ENCODE measurements at regions not wholly inside any gene's neighbourhood (a gene's known extent, or its start where the extent isn't known, plus 50 kb on each side); places are given as distances from the start of the nearest gene placed in this dataset.

DNA sequence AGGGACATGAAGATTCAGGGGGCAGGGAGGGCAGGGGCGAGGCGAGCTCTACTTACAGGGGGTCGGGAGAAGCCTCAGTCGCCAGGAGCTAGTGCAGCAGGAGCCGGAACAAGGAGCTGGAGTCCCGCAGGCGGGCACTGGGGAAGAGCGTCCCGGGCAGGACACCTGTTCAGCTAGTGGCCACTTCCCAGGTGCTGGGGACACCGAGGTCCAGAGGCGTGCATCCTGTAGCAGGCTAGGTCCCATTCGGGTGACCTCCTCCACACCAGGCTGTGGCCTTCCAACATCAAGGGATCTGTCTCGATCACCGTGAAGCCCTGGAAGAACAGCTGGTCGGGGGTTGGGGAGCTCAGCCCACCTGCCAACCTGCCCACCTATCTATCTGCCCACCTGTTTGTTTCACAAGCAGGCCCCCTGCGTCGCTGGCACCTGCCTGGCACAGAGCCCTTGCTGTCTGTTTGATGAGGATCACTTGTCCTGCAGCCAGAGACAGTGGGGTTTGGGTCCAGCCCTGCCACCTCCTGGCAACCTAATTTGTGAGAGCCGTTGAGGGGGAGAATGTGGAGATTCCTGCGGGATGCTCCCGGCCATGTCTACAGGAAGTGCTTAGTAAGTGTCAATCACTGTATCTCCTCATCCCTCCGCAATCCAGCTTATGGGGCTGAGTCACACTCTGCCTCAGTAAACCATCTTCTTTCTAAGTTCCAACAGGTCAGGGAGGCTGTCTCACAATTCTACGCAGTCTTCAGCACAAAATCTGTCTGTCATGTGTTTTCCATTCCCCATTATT, 940.9 kb downstream of the BRD1 start:
- no peak for DNase-seq (ENCODE audit: low read depth in 2 of 2)

DNA sequence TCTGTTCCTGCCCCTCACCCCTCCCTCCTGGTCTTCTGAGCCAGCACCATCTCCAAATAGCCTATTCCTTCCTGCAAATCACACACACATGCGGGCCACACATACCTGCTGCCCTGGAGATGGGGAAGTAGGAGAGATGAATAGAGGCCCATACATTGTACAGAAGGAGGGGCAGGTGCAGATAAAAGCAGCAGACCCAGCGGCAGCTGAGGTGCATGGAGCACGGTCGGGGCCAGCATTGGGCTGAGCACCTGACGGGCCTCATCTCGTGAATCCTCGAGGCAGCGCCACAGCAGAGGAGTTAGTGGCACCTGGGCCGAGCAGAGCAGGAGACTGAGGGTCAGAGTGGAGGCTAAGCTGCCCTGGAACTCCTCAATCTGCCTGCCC, 941.8 kb downstream of the BRD1 start:
- DNase-seq (ENCODE audit: low read depth in 2 of 2), result no peak

DNA sequence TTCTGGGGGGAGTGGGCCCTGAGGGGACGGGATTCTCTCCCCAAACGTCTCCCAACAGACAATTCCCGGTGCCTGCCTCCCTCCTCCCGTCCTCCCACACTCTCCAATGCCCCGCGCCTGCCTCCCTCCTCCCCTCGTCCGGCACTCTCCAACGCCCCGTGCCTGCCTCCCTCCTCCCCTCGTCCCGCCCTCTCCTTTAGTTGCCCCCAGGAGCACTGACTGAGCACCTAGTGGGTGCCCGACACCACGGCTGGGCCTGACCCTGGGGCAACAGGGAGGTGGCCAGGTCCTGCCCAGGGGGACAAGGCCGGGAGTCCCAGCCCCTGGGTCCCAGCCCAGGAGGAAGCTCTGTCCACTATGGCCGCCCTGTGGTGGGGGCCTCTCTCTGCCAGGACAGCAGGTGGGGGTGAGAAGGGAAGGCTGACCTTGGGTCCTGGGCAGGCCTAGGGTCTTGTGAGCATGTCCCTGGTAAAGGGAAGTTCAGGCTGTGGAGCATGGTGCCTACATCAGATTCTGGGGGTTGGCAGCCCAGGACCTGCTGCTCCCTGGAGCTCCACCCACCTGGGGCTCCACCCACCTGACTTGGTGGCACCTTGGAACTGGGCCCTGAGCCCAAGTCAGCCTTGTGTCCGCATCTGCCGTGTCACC, 942.3 kb downstream of the BRD1 start:
- no peak for DNase-seq (ENCODE audit: low read depth in 2 of 2)

GRCh38 chr22:48884786-48885185, 942.9 kb downstream of the BRD1 start:
- DNase-seq (ENCODE audit: low read depth in 2 of 2), result no peak

DNA sequence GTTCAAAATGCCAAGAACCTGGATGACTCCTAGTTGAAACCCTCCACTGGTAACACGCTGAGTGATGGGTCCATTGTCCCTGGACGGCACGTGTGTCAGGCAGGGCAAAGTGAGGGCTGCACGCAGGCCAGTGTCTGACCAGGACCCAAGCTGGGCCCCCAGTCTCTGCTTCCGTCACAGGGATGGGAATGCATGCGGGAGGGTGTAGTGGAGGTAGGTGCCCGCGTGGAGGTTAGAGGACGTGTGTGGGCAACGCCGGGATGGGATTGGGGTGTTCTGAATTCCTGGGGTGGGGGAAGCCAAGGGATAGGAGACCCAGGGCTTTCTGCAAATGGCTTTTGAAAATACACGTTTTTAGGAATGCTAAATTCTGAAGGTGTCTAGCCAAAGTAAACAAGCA, 943.3 kb downstream of the BRD1 start:
- no peak for DNase-seq (ENCODE audit: low read depth in 2 of 2)

DNA sequence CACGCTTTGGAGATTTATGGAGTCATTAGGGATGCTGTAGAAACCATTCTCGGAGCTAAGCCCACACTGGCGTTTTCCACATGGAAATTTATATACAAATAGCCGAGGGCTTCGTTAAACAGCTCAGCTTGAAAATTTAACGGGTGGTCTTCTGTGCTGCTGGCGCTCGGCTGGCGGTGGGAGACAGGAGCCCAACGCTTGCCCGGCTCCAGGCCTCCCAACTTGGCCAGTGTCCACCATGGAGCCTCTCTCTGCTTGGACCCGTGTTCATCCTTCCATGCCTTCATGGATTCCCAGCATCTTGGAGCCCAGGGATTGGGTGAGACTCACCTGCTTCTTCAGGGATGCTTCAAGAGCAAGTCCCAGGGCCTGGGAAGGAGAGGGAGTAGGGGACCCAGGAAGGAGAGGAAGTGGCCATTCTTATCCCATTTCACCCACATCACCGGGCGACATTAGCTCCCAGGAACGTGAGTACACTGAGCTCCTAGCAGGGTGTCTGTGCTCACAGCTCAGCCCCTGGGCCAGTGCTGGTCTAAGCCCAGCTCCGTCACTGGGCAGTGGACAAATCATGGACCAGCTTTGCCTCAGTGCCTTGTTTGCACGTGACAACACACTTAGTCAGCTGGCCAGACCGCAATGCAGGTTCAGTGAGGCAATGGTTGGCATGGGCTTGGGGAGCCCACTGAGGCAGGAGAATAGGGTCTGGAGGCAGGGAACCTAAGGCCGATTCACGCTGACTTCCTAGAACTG, 944.3 kb downstream of the BRD1 start:
- no peak for DNase-seq (ENCODE audit: low read depth in 2 of 2)

- no peak for DNase-seq (ENCODE audit: low read depth in 2 of 2)
These were observed 945.0 kb downstream of the BRD1 start for GRCh38 chr22:48882636-48883200.

GRCh38 chr22:48881326-48881980, 946.2 kb downstream of the BRD1 start:
- no peak for DNase-seq (ENCODE audit: low read depth in 2 of 2)

GRCh38 chr22:48880749-48881148, 946.9 kb downstream of the BRD1 start:
- no peak for DNase-seq (ENCODE audit: low read depth in 2 of 2)

DNA sequence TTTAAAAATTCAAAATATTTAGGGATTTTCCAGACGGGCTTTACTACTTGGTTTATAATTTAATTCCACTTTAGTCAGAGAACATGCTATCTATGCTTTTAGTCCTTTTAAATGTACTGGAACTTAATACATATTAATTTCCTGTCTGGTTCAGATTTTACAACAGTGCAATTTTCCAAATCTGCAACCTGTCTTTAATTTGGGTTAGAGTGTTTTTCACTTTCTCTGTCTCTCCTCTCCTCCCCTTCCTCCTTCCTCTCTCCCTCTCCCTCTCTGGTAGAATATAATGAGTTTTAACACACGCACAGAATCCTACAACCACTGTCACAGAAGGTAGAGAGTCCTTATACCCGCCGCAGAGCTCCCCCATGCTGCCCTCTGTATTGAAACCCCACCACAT, 950.7 kb downstream of the BRD1 start:
- no peak for DNase-seq (ENCODE audit: low read depth in 2 of 2)

GRCh38 chr22:48874956-48875355, 952.7 kb downstream of the BRD1 start:
- no peak for DNase-seq (ENCODE audit: low read depth in 2 of 2)

- DNase-seq (ENCODE audit: low read depth in 2 of 2), result no peak
These were observed 954.5 kb downstream of the BRD1 start for GRCh38 chr22:48873191-48873520.

GRCh38 chr22:48872271-48873190, 955.1 kb downstream of the BRD1 start:
- no peak for DNase-seq (ENCODE audit: low read depth in 2 of 2)

DNA sequence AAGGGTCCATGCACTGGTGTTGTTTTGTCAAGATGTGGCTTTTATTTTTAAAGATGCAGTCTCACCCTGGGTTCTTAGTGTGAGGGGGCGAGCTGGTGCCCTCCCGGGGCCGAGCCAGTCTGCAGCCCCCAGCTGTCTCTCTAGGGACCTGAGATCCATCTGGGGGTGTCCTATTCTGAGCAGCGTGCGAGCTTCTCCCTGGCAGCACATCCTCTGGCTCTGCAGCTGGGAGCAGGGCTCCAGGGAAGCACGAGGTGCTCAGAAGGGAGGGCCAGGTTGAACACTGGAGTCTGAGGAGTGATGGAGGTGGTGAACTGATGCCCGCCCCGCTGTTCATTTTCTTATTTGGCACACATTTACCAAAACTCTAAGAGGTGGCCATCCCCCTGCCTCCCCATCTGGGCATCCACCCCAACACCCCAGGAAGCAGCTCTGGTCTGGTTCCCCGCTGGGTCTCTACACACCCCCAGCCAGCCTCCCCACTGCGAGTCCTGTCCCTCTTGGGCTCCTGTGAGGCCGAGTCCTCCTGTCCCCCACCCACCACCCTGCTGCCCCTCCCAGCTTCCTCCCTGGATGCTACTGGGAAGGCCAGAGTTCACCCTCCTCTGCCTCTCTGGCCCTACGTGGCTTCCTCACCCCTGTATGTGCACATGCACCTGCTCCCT, 956.4 kb downstream of the BRD1 start:
- no peak for DNase-seq (ENCODE audit: low read depth in 2 of 2)

GRCh38 chr22:48870436-48870835, 957.2 kb downstream of the BRD1 start:
- DNase-seq (ENCODE audit: low read depth in 2 of 2), result no peak

DNA sequence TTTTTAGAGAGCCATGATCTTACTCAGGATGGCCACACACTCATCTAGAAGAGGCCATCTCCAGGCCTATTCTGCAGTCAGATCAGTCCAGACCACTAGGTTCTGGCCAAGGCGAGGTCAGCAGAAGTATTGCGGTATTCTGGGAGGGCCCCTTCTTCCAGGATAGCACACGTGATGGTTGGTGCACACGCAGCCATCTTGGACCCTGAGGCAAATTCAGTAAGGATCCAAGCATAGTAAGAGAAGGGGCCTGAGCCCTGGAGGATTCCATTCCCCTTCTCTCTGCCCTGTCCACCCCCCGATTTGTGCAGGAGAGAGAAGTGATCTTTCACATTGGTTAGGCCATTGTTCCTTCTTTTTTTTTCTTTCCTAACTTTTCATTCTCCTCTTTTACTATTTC, 957.9 kb downstream of the BRD1 start:
- no peak for DNase-seq (ENCODE audit: low read depth in 2 of 2)

DNA sequence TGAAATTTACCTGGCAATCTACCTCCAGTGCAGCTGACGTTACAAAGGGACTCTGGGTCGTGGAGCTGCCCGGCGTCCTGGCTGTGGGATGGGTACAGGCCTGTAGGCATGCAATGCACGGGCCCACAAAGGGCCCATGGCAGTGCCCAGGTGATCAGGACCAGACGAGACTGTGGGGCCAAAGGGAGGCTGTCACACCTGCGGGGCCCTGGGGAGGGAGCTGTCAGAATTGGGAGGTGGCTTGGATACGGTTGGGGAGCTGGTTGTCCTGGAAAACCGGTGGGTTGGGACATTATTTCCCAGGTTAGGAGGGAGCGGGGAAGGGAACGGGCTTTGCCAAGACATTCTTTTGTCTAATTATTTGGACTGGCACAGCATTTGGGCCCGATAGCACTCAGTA, 958.5 kb downstream of the BRD1 start:
- DNase-seq (ENCODE audit: low read depth in 2 of 2), result no peak

DNA sequence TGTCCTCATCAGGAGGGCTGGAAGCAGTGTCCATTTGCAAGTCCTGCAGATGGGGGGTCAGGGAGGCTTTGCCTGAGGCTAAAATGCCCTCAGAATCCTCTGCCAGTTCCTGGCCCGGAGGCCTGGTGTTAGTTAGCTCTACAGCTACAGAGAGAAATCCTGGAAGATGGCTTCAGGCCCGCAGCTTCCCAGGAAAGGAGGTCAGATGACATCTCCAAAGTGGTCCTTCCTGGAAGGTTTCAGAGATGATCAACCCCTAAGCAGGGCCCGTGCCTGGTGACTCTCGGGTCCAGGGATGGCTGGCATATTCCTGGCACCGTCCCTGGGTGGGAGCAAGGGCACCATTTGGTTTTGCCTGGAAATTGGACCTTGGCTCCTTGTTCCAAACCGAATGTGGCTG, 959.1 kb downstream of the BRD1 start:
- DNase-seq (ENCODE audit: low read depth in 2 of 2), result no peak

DNA sequence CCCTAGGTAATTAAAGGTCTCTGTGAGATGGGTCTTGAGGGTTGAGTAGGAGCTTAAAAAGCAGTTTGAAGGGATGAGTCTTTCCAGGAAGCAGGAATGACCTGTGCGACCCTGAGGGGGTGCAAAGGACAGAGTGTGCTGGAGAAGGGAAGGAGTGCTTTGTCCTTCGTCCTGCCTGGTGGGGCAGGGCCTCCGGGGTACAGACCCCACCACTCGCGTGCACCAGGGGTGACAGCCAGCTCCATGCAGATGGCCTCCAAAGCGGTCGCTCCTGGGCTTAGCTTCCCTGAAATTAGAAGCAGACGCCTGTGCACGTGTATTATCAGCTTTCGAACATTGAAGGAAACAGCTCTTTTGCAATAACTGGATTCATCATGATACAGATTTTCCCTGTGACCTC, 959.8 kb downstream of the BRD1 start:
- no peak for DNase-seq (ENCODE audit: low read depth in 2 of 2)

- DNase-seq (ENCODE audit: low read depth in 2 of 2), result no peak
These were observed 960.6 kb downstream of the BRD1 start for GRCh38 chr22:48866906-48867681.
